ENCODE measurements at regions not wholly inside any gene's neighbourhood (a gene's known extent, or its start where the extent isn't known, plus 50 kb on each side); places are given as distances from the start of the nearest gene placed in this dataset.

DNA sequence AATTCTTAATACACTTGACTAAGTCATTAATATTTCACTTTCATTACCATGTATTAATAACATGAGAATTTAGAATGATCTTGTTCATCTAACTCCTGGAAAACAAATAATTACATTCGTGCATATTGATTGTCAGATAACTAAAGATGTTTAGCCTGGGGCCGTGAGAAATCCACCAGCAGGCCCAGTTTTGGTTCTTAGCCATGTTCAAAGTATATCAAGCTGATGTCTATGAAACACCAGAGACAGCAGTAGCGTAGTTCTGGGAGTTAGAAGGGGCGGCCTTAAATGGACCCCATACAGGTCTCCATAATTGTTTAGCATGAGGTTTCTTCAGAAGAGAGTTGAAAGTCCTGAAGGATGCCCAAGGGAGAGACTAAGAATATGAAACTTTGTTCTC is 103.6 kb upstream of the DPH6 start:
- H3K27me3 ChIP-seq (ENCODE audit: control insufficient read depth in 1 of 2, insufficient read depth in 2 of 2, low read length in 2 of 2), result no peaks in the 10 kb centered on the region
- no peak overlapping the region for H3K9ac ChIP-seq (ENCODE audit: low read depth in 1 of 2, low read length in 2 of 2)
- H3K9me3 ChIP-seq (ENCODE audit: control insufficient read depth in 1 of 2, low read length in 2 of 2), result no peaks in the 10 kb centered on the region
- H3K36me3 ChIP-seq (ENCODE audit: control insufficient read depth in 1 of 2, insufficient read depth in 2 of 2, low read length in 2 of 2), result no peaks in the 10 kb centered on the region
- H3K4me1 ChIP-seq (ENCODE audit: control insufficient read depth in 1 of 2, insufficient read depth in 2 of 2, low read length in 2 of 2), result no peaks in the 10 kb centered on the region
- no peak overlapping the region for H3K4me3 ChIP-seq (ENCODE audit: low read depth in 1 of 2, low read length in 2 of 2)
- no peak overlapping the region for H3K27ac ChIP-seq (ENCODE audit: low read depth, low read length)

DNA sequence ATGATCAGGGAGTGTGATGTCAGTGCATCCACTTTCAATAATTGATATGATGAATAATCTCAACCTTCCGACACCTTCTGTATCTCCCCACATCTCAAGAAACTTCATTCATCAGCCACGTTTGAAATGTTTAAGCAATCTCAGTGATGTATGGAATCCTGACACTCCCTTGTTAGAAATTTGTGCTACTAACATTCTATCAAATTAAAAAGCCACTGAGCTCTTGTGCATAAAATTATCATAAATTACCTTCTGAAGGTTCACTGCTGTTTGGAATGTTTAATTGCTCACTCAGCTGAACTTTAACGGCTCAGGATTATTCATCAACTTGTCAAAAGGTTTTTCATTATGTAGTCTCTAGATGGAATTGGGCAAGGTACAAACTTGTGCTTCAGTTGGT is 108.4 kb upstream of the DPH6 start:
- Histone ChIP-seq H3K27ac (ENCODE audit: low read depth, low read length) (no peak overlapping the region), H3K27me3 (ENCODE audit: control insufficient read depth in 1 of 2, insufficient read depth in 2 of 2, low read length in 2 of 2) (no peaks in the 10 kb centered on the region), H3K9ac (ENCODE audit: low read depth in 1 of 2, low read length in 2 of 2) (no peak overlapping the region), H3K4me1 (ENCODE audit: control insufficient read depth in 1 of 2, insufficient read depth in 2 of 2, low read length in 2 of 2) (no peaks in the 10 kb centered on the region), H3K36me3 (ENCODE audit: control insufficient read depth in 1 of 2, insufficient read depth in 2 of 2, low read length in 2 of 2) (no peaks in the 10 kb centered on the region), H3K9me3 (ENCODE audit: control insufficient read depth in 1 of 2, low read length in 2 of 2) (no peaks in the 10 kb centered on the region), H3K4me3 (ENCODE audit: low read depth in 1 of 2, low read length in 2 of 2) (no peak overlapping the region)

DNA sequence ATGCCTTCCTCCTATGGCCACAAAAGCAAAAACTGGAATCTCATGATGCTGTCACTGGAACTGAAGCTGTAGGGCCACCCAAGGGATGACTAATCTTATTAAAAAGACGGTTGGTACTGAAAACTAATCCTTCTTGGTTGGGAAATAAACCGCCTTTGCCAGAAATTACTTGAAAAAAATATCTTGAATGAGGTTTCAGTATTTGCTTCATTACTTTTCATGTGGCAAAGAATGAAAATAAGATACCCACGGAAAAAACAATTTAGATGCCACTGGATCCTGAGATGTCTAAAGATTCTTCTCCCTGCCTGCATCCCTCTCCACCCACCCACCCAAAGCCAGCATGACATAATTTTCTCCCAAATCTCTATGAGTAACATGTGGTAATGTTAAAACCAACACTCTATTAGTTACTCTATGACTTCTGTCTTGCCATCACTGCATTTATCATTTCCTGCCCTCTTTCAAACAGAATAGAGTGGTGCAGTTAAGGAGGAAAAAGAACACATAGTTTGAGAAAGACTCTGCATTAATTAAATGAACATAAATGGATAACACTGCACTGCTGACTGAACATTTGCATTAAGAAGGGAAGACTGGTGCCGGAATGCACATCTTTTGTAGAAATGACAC is 111.8 kb upstream of the DPH6 start:
- Histone ChIP-seq H3K4me3 (ENCODE audit: low read depth in 1 of 2, low read length in 2 of 2) (no peak overlapping the region), H3K9ac (ENCODE audit: low read depth in 1 of 2, low read length in 2 of 2) (no peak overlapping the region), H3K27ac (ENCODE audit: low read depth, low read length) (no peak overlapping the region), H3K36me3 (ENCODE audit: control insufficient read depth in 1 of 2, insufficient read depth in 2 of 2, low read length in 2 of 2) (no peaks in the 10 kb centered on the region), H3K27me3 (ENCODE audit: control insufficient read depth in 1 of 2, insufficient read depth in 2 of 2, low read length in 2 of 2) (no peaks in the 10 kb centered on the region), H3K4me1 (ENCODE audit: control insufficient read depth in 1 of 2, insufficient read depth in 2 of 2, low read length in 2 of 2) (no peaks in the 10 kb centered on the region), H3K9me3 (ENCODE audit: control insufficient read depth in 1 of 2, low read length in 2 of 2) (no peaks in the 10 kb centered on the region)

DNA sequence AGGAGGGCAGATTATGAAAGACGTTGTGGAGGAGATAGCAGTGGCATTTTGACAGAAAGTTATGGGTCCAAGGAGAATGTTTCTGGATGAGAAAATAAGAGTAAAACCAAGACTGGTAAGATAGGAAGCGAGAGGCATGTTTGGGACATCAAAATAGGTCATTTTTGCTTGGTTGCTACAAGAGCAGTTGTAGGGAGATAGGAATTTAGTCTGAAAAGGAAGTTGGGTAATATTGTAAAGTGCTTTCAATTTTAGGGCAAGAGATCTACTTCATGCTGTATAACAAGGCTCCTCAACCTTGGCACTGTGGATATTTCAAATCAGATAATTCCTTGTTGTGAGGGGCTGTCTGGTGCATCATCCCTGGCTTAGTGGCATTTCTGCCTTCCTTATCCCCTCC is 118.0 kb upstream of the DPH6 start:
- H3K36me3 ChIP-seq (ENCODE audit: control insufficient read depth in 1 of 2, insufficient read depth in 2 of 2, low read length in 2 of 2), result no peaks in the 10 kb centered on the region
- H3K27ac ChIP-seq (ENCODE audit: low read depth, low read length), result no peak overlapping the region
- H3K4me1 ChIP-seq (ENCODE audit: control insufficient read depth in 1 of 2, insufficient read depth in 2 of 2, low read length in 2 of 2), result peaks cover 0 to 6% of the 10 kb centered on the region in 2 donors
- no peaks in the 10 kb centered on the region for H3K9me3 ChIP-seq (ENCODE audit: control insufficient read depth in 1 of 2, low read length in 2 of 2)
- H3K4me3 ChIP-seq (ENCODE audit: low read depth in 1 of 2, low read length in 2 of 2), result no peak overlapping the region
- H3K27me3 ChIP-seq (ENCODE audit: control insufficient read depth in 1 of 2, insufficient read depth in 2 of 2, low read length in 2 of 2), result no peaks in the 10 kb centered on the region
- no peak overlapping the region for H3K9ac ChIP-seq (ENCODE audit: low read depth in 1 of 2, low read length in 2 of 2)

DNA sequence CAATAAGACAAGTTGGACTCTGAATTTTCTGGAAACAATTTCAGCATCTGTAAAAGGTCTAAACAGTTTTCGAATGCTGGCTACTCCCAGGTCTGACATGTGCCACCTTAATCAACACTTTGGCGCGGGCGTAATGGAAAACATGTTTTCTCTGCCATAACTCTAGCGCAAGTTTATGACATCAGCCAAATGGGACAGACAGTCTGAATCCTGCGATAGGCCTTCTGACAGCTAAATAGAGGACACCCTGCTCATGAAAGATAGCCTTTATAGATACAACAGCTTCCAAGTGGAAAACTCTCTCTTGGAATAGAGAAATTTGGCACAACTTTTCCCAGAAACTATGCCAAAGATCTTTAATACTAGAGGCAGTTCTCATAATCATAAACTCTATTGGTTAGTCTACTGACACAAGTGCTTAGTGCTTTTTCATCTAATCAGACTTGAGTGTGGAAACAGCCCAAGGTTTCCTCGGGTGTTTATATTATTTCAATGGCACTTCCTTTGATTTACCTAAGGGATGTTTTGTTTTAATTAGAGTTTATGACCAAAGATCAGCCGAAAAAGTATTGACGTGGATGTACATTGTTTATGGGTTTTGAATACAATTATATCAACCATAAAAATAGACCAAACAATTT is 120.1 kb upstream of the DPH6 start:
- Histone ChIP-seq H3K27ac (ENCODE audit: low read depth, low read length) (no peak overlapping the region), H3K9me3 (ENCODE audit: control insufficient read depth in 1 of 2, low read length in 2 of 2) (no peaks in the 10 kb centered on the region), H3K36me3 (ENCODE audit: control insufficient read depth in 1 of 2, insufficient read depth in 2 of 2, low read length in 2 of 2) (no peaks in the 10 kb centered on the region), H3K27me3 (ENCODE audit: control insufficient read depth in 1 of 2, insufficient read depth in 2 of 2, low read length in 2 of 2) (no peaks in the 10 kb centered on the region), H3K9ac (ENCODE audit: low read depth in 1 of 2, low read length in 2 of 2) (no peak overlapping the region), H3K4me1 (ENCODE audit: control insufficient read depth in 1 of 2, insufficient read depth in 2 of 2, low read length in 2 of 2) (peaks cover 0 to 6% of the 10 kb centered on the region in 2 donors), H3K4me3 (ENCODE audit: low read depth in 1 of 2, low read length in 2 of 2) (no peak overlapping the region)

DNA sequence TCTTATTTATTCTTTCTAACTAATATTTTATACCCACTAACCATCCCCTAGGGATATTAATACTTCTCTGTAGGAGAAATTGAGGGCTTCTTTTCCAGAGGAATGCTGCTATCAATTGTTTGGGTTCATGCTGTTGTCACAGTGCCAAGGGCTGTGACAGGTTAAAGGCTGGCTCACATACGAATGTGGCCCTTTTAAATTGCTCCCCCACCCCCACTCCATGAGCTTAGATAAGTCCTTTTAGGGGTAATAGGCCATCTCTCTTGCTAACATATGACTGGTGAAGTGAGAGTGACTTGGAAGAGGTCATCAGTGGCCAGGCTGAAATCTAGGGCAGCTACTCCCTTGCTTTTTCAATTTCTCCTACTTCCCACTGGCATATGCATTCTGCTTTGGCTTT is 121.9 kb upstream of the DPH6 start:
- Histone ChIP-seq H3K27ac (ENCODE audit: low read depth, low read length) (no peak overlapping the region), H3K4me3 (ENCODE audit: low read depth in 1 of 2, low read length in 2 of 2) (no peak overlapping the region), H3K27me3 (ENCODE audit: control insufficient read depth in 1 of 2, insufficient read depth in 2 of 2, low read length in 2 of 2) (no peaks in the 10 kb centered on the region), H3K36me3 (ENCODE audit: control insufficient read depth in 1 of 2, insufficient read depth in 2 of 2, low read length in 2 of 2) (no peaks in the 10 kb centered on the region), H3K9ac (ENCODE audit: low read depth in 1 of 2, low read length in 2 of 2) (no peak overlapping the region), H3K9me3 (ENCODE audit: control insufficient read depth in 1 of 2, low read length in 2 of 2) (no peaks in the 10 kb centered on the region), H3K4me1 (ENCODE audit: control insufficient read depth in 1 of 2, insufficient read depth in 2 of 2, low read length in 2 of 2) (peaks cover 6 to 8% of the 10 kb centered on the region in 2 donors)

DNA sequence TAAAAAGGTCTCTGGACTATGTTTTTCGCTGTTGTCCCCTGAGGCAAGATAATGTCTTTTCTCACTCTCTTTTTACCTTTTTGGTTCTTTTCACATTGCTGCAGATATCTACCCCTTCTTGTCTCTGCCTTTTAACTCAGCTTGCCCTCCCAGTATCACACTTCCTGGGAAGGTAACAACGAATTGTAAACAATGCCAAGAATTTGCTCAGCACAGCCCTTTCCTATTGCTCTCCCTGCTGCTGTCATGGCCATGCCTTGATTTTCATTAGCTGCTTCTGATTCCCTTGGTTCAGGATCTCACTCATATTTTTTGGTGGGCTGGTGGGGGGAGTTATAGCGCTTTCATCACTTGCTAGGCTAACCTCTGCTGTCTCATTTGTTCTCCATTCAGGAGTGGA is 123.1 kb upstream of the DPH6 start:
- Histone ChIP-seq H3K27ac (ENCODE audit: low read depth, low read length) (no peak overlapping the region), H3K27me3 (ENCODE audit: control insufficient read depth in 1 of 2, insufficient read depth in 2 of 2, low read length in 2 of 2) (no peaks in the 10 kb centered on the region)

DNA sequence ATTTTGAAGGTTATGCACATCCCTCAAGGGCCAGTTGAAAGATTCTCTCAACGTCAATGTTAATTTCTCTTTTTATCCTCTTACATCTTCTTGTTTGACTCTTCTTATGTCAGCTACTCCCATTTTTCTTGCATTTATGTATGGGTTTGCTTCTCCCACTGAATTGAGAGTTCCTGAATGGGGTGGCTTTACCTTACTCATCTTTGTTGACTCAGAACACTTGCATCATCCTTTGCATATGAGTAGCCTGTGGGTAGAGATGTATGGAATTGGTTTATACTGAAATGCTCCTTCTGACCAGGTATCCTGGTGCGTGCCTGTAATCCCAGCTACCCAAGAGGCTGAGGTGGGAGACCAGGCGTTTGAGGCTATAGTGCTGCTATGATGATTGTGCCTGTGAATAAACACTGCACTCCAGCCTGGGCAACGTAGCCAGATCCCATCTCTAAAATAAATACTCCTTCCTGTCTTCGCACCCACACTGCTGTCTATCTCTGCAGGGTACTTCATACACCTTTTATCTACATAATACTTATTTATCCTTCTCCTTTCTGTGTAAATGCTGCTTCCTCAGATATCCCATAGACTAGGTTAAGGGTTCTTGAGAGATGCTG is 123.6 kb upstream of the DPH6 start:
- Histone ChIP-seq H3K4me1 (ENCODE audit: control insufficient read depth in 1 of 2, insufficient read depth in 2 of 2, low read length in 2 of 2) (peaks cover 10 to 12% of the 10 kb centered on the region in 2 donors), H3K9me3 (ENCODE audit: control insufficient read depth in 1 of 2, low read length in 2 of 2) (no peaks in the 10 kb centered on the region), H3K36me3 (ENCODE audit: control insufficient read depth in 1 of 2, insufficient read depth in 2 of 2, low read length in 2 of 2) (no peaks in the 10 kb centered on the region), H3K27me3 (ENCODE audit: control insufficient read depth in 1 of 2, insufficient read depth in 2 of 2, low read length in 2 of 2) (no peaks in the 10 kb centered on the region), H3K4me3 (ENCODE audit: low read depth in 1 of 2, low read length in 2 of 2) (no peak overlapping the region), H3K27ac (ENCODE audit: low read depth, low read length) (no peak overlapping the region), H3K9ac (ENCODE audit: low read depth in 1 of 2, low read length in 2 of 2) (no peak overlapping the region)

More for the DNA sequence above, 123.1 kb upstream of the DPH6 start:
- no peaks in the 10 kb centered on the region for H3K9me3 ChIP-seq (ENCODE audit: control insufficient read depth in 1 of 2, low read length in 2 of 2)
- no peak overlapping the region for H3K4me3 ChIP-seq (ENCODE audit: low read depth in 1 of 2, low read length in 2 of 2)
- H3K9ac ChIP-seq (ENCODE audit: low read depth in 1 of 2, low read length in 2 of 2), result no peak overlapping the region
- H3K4me1 ChIP-seq (ENCODE audit: control insufficient read depth in 1 of 2, insufficient read depth in 2 of 2, low read length in 2 of 2), result peaks cover 10 to 12% of the 10 kb centered on the region in 2 donors
- no peaks in the 10 kb centered on the region for H3K36me3 ChIP-seq (ENCODE audit: control insufficient read depth in 1 of 2, insufficient read depth in 2 of 2, low read length in 2 of 2)

DNA sequence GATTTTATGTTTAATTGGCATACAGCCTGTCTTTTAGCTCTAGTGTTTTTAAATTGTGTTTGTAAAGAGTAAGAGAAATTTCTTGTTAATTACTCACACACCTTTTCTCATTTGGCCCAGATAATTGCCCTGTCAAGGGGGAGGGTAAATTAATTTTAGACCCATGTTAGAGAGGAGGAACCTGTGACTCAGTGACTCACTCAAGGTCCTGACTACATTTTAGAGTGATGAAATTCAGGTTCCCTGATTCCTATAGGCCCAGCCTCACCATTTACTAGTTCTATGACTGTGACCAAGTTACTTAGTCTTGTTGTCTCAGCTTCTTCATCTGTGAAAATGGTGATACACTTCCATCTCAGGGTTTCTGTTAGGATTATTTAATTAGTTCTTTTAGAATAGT is 125.2 kb upstream of the DPH6 start:
- Histone ChIP-seq H3K27me3 (ENCODE audit: control insufficient read depth in 1 of 2, insufficient read depth in 2 of 2, low read length in 2 of 2) (no peaks in the 10 kb centered on the region), H3K9ac (ENCODE audit: low read depth in 1 of 2, low read length in 2 of 2) (no peak overlapping the region), H3K9me3 (ENCODE audit: control insufficient read depth in 1 of 2, low read length in 2 of 2) (no peaks in the 10 kb centered on the region), H3K4me1 (ENCODE audit: control insufficient read depth in 1 of 2, insufficient read depth in 2 of 2, low read length in 2 of 2) (peaks cover 10 to 12% of the 10 kb centered on the region in 2 donors), H3K4me3 (ENCODE audit: low read depth in 1 of 2, low read length in 2 of 2) (no peak overlapping the region), H3K36me3 (ENCODE audit: control insufficient read depth in 1 of 2, insufficient read depth in 2 of 2, low read length in 2 of 2) (no peaks in the 10 kb centered on the region), H3K27ac (ENCODE audit: low read depth, low read length) (no peak overlapping the region)

DNA sequence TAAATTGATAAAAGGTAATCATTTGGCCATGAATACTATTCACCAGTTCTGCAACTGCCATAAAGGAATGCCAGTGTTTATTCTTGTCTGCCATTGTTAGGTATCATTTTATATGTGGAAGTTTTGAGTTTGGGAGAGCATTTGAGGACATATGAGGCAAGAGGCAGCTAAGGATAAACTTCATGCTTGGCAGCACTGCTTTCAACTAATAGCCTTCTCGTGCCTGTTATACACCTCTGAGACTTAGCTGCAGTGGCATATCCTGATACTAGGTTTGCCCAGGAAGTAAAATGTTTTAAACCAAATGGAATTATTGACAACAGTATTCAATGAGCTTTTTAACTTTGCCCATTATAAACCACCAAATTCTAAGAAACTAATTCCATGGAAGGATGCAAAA is 126.0 kb upstream of the DPH6 start:
- no peak overlapping the region for H3K9ac ChIP-seq (ENCODE audit: low read depth in 1 of 2, low read length in 2 of 2)
- H3K36me3 ChIP-seq (ENCODE audit: control insufficient read depth in 1 of 2, insufficient read depth in 2 of 2, low read length in 2 of 2), result no peaks in the 10 kb centered on the region
- H3K27me3 ChIP-seq (ENCODE audit: control insufficient read depth in 1 of 2, insufficient read depth in 2 of 2, low read length in 2 of 2), result no peaks in the 10 kb centered on the region
- peaks cover 10 to 12% of the 10 kb centered on the region in 2 donors for H3K4me1 ChIP-seq (ENCODE audit: control insufficient read depth in 1 of 2, insufficient read depth in 2 of 2, low read length in 2 of 2)
- no peaks in the 10 kb centered on the region for H3K9me3 ChIP-seq (ENCODE audit: control insufficient read depth in 1 of 2, low read length in 2 of 2)
- no peak overlapping the region for H3K4me3 ChIP-seq (ENCODE audit: low read depth in 1 of 2, low read length in 2 of 2)
- H3K27ac ChIP-seq (ENCODE audit: low read depth, low read length), result no peak overlapping the region

All from duodenal mucosa (tissue), 2 donors.